ENCODE measurements at regions not wholly inside any gene's neighbourhood (a gene's known extent, or its start where the extent isn't known, plus 50 kb on each side); places are given as distances from the start of the nearest gene placed in this dataset.

DNA sequence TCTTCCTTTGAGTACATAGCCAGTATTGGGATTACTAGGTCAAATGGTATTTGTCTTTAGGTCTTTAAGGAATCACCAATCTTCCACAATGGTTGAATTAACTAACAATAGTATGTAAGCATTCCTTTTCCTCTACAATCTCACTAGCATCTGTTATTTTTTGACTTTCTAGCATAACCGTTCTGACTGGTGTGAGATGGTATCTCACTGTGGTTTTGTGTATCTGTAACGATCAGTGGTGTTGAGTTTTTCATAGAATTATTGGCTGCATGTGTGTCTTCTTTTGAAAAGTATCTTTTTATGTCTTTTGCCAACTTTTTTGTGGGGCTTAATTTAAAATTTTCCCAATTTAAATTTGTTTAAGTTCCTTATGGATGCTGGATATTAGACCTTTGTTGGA is 81.5 kb upstream of the ASTN2 start:
- Histone ChIP-seq H3K36me3 (ENCODE audit: control insufficient read depth, insufficient read depth, low read length) (no peaks in the 10 kb centered on the region), H3K27ac (ENCODE audit: low read depth, low read length) (no peak overlapping the region), H3K4me1 (ENCODE audit: control insufficient read depth, insufficient read depth, low read length) (no peaks in the 10 kb centered on the region), H3K27me3 (ENCODE audit: control insufficient read depth, insufficient read depth, low read length) (no peaks in the 10 kb centered on the region), H3K9ac (ENCODE audit: low read length) (no peak overlapping the region), H3K4me3 (ENCODE audit: low read length) (no peak overlapping the region)

DNA sequence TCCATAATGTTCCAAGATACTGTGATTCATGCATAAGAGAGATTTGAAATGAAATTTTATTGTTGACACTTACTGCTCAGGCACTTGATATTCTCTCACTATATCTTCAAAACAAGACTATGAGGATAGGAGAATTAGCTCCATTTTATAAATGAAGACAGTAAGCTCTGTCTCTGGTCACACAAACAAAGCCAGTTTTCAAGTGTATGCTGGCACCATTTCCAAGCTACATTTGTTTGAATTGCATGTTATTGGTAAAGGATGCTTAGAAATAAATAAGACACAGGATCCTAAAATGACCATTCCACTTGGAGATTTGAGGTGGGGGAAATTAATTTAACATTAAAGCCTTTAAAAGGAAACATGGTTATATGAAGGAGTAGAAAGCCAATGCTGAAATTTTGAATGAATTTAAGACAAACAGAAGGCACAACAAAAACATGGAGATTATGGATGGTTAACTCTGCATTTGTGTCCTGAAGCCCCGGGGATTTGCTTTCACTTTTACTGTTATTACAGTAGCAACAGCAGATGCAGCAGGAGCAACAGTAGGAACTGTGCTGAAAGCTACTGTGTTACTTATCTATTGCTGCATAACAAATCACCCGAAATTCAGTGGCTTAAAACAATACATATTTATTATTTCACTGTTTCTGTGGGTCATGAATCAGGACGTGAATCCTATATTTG is 79.7 kb upstream of the ASTN2 start:
- Histone ChIP-seq H3K27ac (ENCODE audit: low read depth, low read length) (no peak overlapping the region), H3K27me3 (ENCODE audit: control insufficient read depth, insufficient read depth, low read length) (no peaks in the 10 kb centered on the region), H3K4me3 (ENCODE audit: low read length) (no peak overlapping the region), H3K36me3 (ENCODE audit: control insufficient read depth, insufficient read depth, low read length) (no peaks in the 10 kb centered on the region), H3K4me1 (ENCODE audit: control insufficient read depth, insufficient read depth, low read length) (no peaks in the 10 kb centered on the region), H3K9ac (ENCODE audit: low read length) (no peak overlapping the region)

DNA sequence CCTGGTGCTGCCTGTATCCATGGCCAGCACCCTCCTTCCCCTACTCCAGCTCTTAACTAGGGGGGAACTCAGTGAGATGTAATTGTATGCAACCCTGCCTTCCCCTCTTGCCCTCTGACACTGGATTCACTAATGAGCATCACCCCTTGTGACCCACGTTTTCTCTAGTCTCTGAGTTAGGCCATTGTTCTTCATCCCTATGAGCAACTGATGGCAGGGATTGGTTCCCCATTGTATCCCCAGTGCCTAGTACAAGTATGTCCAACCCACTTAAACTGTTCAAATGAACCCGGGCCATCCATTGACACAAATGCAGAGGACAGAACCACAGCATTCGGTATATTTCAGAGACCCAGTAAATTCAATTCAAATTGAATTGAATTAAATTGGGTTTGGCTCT is 77.6 kb upstream of the ASTN2 start:
- Histone ChIP-seq H3K36me3 (ENCODE audit: control insufficient read depth, insufficient read depth, low read length) (no peaks in the 10 kb centered on the region), H3K27ac (ENCODE audit: low read depth, low read length) (no peak overlapping the region), H3K9ac (ENCODE audit: low read length) (no peak overlapping the region), H3K27me3 (ENCODE audit: control insufficient read depth, insufficient read depth, low read length) (no peaks in the 10 kb centered on the region), H3K4me1 (ENCODE audit: control insufficient read depth, insufficient read depth, low read length) (no peaks in the 10 kb centered on the region), H3K4me3 (ENCODE audit: low read length) (no peak overlapping the region)

DNA sequence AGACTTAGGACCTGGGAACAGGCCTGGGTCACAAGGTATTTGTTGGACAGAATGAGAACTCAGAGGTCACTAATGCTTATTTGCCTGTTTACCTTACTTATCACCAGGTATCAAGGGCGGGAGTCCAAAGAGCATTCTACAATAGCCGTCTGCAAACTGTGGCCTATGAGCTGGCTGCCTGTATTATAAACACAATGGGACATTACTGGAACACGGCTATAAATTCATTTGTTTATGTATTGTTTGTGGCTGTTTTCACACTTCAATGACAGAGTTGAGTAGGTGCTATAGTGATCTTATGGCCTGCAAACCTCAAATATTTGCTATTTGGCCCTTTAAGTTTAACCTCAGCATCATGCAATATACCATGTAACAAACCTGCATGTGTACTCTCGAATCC is 76.6 kb upstream of the ASTN2 start:
- H3K27ac ChIP-seq (ENCODE audit: low read depth, low read length), result no peak overlapping the region

DNA sequence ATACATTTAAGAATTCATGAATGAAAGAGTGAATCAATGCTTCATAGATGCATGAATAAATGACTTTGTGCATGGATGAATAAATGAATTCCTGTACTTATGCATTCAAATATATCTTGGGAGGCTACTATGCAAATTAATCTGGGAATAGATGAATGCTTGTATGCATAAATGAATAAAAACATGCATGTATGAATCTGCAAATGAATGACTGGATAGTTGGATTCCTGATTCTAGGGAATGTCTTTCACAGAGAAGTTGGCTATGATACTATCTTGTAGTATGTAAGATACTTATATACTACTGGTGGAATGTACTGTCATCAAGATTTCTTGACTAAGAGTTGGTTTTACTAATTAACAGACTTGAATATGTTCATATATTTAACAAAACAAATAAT is 75.3 kb upstream of the ASTN2 start:
- no peak overlapping the region for H3K4me3 ChIP-seq (ENCODE audit: low read length)
- no peak overlapping the region for H3K9ac ChIP-seq (ENCODE audit: low read length)
- no peaks in the 10 kb centered on the region for H3K4me1 ChIP-seq (ENCODE audit: control insufficient read depth, insufficient read depth, low read length)
- no peaks in the 10 kb centered on the region for H3K36me3 ChIP-seq (ENCODE audit: control insufficient read depth, insufficient read depth, low read length)
- no peaks in the 10 kb centered on the region for H3K27me3 ChIP-seq (ENCODE audit: control insufficient read depth, insufficient read depth, low read length)
- no peak overlapping the region for H3K27ac ChIP-seq (ENCODE audit: low read depth, low read length)

More for the DNA sequence above, 76.6 kb upstream of the ASTN2 start:
- Histone ChIP-seq H3K4me3 (ENCODE audit: low read length) (no peak overlapping the region), H3K36me3 (ENCODE audit: control insufficient read depth, insufficient read depth, low read length) (no peaks in the 10 kb centered on the region), H3K27me3 (ENCODE audit: control insufficient read depth, insufficient read depth, low read length) (no peaks in the 10 kb centered on the region), H3K4me1 (ENCODE audit: control insufficient read depth, insufficient read depth, low read length) (no peaks in the 10 kb centered on the region), H3K9ac (ENCODE audit: low read length) (no peak overlapping the region)

DNA sequence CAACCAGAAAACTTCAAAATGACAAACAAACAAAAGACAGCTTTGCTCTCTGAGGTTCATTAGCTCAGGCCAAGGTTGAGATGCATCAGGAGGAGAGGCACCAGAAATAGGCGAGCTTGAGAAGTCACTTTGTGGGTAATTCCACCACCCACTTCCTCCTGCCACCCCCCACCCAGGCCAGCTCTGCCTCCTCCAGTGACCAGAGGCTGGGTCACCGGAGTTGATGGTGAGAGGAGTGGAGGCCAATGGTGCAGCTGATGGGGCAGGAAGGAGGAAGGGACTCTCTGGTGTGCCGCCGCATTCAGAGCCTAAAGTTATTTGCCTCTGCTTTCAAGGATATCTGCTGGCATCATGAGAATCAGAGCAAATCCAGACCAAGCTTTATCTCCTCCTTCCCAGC is 73.8 kb upstream of the ASTN2 start:
- H3K9ac ChIP-seq (ENCODE audit: low read length), result no peak overlapping the region
- no peak overlapping the region for H3K4me3 ChIP-seq (ENCODE audit: low read length)
- no peaks in the 10 kb centered on the region for H3K4me1 ChIP-seq (ENCODE audit: control insufficient read depth, insufficient read depth, low read length)
- H3K27me3 ChIP-seq (ENCODE audit: control insufficient read depth, insufficient read depth, low read length), result no peaks in the 10 kb centered on the region
- H3K36me3 ChIP-seq (ENCODE audit: control insufficient read depth, insufficient read depth, low read length), result no peaks in the 10 kb centered on the region
- H3K27ac ChIP-seq (ENCODE audit: low read depth, low read length), result no peak overlapping the region

DNA sequence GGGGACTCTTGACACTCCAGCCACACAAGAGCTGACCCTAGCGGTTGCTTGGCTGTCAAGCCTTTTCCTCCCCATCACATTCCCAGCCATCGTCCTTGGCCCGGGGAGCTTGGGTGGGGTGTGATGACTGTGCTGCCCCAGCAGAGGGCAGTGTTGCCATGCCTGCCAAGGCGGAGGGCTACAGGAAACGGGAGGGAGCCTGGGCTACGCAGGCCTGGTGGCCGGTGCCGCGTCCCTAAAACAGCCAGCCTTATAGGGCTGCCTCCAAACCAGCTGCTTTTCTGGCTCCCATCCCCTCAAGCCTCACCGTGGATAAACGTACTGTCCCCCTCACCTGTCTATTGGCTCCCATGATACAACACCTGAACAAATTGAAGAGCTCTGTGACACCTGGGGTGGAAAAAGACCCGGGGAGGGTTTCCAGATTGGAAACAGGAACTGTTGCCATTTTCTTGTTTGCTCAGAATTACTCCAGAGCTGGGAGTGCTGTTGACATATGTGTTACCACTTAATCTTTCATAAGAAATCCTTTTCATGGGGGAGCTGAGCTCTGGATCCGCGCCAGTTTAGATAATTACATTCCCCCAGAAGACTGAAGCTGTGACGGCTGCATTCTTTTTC is 72.8 kb upstream of the ASTN2 start:
- Histone ChIP-seq H3K27ac (ENCODE audit: low read depth, low read length) (no peak overlapping the region), H3K9ac (ENCODE audit: low read length) (no peak overlapping the region), H3K4me3 (ENCODE audit: low read length) (no peak overlapping the region), H3K36me3 (ENCODE audit: control insufficient read depth, insufficient read depth, low read length) (no peaks in the 10 kb centered on the region), H3K4me1 (ENCODE audit: control insufficient read depth, insufficient read depth, low read length) (no peaks in the 10 kb centered on the region), H3K27me3 (ENCODE audit: control insufficient read depth, insufficient read depth, low read length) (no peaks in the 10 kb centered on the region)

DNA sequence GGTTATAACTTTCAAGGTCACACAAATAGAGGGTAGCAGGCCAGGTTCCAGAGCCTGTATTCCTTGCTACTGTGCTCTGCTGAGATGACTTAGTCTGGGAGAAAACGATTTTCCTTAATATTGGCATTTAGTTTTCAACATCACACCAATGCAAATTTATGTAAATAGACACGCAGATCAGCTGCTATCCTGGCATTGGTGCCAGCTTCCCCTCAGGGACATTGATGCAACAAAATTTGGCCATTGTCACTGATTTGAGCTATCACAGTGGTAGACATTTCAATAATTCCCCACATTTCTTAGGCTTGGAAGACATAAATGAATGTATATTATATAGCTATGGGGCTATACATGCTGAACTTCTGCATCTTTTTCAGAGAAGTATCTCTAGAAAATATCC is 71.6 kb upstream of the ASTN2 start:
- no peak overlapping the region for H3K27ac ChIP-seq (ENCODE audit: low read depth, low read length)
- H3K4me3 ChIP-seq (ENCODE audit: low read length), result no peak overlapping the region
- H3K9ac ChIP-seq (ENCODE audit: low read length), result no peak overlapping the region
- no peaks in the 10 kb centered on the region for H3K27me3 ChIP-seq (ENCODE audit: control insufficient read depth, insufficient read depth, low read length)
- no peaks in the 10 kb centered on the region for H3K4me1 ChIP-seq (ENCODE audit: control insufficient read depth, insufficient read depth, low read length)
- no peaks in the 10 kb centered on the region for H3K36me3 ChIP-seq (ENCODE audit: control insufficient read depth, insufficient read depth, low read length)

DNA sequence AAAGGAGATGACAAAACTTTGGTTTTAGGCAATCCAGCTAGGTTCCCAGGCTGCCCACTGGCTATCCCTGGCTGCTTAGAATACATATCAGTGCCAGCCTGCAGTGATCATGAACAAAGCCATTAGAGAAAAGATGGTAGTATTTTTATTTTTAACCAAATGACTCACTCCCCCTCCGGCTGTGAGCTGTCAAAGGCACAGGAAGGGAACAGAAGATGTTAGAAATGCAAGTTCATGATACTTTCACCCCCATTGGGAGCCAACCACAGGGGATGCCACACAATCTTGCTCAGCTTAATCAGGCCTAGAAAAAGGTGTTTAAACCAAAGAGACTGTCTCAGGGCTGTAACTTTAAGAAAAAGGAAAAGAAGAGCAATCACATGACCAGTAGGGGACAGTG is 70.3 kb upstream of the ASTN2 start:
- Histone ChIP-seq H3K36me3 (ENCODE audit: control insufficient read depth, insufficient read depth, low read length) (no peaks in the 10 kb centered on the region), H3K4me1 (ENCODE audit: control insufficient read depth, insufficient read depth, low read length) (no peaks in the 10 kb centered on the region), H3K27ac (ENCODE audit: low read depth, low read length) (no peak overlapping the region), H3K27me3 (ENCODE audit: control insufficient read depth, insufficient read depth, low read length) (no peaks in the 10 kb centered on the region), H3K9ac (ENCODE audit: low read length) (no peak overlapping the region), H3K4me3 (ENCODE audit: low read length) (no peak overlapping the region)

DNA sequence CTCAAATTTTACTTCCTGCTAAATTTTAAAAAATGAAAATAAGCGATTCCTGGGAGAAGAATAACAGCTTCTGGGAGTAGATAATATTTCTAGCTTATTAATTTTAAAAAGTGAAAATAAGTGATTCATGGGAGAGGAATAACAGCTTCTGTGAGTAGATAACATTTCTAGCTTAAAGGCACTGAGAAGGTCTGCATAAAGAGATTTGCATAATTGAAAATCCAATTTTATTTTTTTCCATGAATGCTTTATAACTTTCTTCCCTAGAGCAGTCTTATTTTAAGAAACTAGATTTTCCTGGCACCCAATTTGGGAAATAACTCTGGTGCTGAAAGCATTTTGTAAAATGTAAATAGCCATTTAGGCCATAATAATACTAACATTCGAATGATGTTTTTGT is 65.9 kb upstream of the ASTN2 start:
- Histone ChIP-seq H3K36me3 (ENCODE audit: control insufficient read depth, insufficient read depth, low read length) (no peaks in the 10 kb centered on the region), H3K4me3 (ENCODE audit: low read length) (no peak overlapping the region), H3K27ac (ENCODE audit: low read depth, low read length) (no peak overlapping the region), H3K4me1 (ENCODE audit: control insufficient read depth, insufficient read depth, low read length) (no peaks in the 10 kb centered on the region), H3K9ac (ENCODE audit: low read length) (no peak overlapping the region), H3K27me3 (ENCODE audit: control insufficient read depth, insufficient read depth, low read length) (no peaks in the 10 kb centered on the region)

DNA sequence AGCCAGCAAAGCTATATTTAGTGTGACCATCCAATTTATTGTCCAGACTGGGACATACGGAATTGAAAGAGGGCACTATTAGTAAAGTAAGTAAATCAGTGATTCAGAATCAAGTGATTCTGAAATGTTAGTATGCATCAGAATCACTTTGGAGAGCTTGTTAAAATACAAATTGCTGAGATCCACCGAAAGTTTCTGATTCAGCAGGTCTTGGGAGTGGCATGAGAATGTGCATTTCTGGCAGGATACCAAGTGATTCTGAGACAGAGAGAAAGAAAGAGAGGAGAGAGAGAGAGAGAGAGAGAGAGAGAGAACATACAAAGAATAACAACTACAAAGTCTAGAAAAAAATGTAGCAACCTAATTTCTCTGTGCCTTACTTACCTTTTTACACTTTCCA is 65.4 kb upstream of the ASTN2 start:
- Histone ChIP-seq H3K4me3 (ENCODE audit: low read length) (no peak overlapping the region), H3K27ac (ENCODE audit: low read depth, low read length) (no peak overlapping the region), H3K27me3 (ENCODE audit: control insufficient read depth, insufficient read depth, low read length) (no peaks in the 10 kb centered on the region), H3K9ac (ENCODE audit: low read length) (no peak overlapping the region), H3K4me1 (ENCODE audit: control insufficient read depth, insufficient read depth, low read length) (no peaks in the 10 kb centered on the region), H3K36me3 (ENCODE audit: control insufficient read depth, insufficient read depth, low read length) (no peaks in the 10 kb centered on the region)

DNA sequence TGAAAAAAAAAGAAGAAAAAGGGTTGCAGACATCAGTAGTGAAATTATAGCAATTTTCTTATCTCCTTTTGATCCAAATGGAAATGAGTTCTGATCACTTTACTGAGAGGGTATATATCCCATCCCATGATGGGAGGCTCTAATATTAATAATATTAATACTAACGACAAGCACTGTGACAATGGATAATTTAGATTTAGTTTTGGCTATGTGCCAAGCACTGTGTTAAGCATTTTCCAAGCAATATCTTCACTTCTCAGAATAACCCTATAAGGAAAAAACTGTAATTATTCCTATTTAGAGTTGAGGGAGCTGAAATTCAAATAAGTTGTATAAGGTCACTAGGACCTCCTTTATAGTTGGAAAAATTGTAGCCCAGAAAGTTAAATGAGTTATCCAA is 58.4 kb upstream of the ASTN2 start:
- H3K9ac ChIP-seq (ENCODE audit: low read length), result no peak overlapping the region
- H3K27ac ChIP-seq (ENCODE audit: low read depth, low read length), result no peak overlapping the region
- no peaks in the 10 kb centered on the region for H3K27me3 ChIP-seq (ENCODE audit: control insufficient read depth, insufficient read depth, low read length)
- no peaks in the 10 kb centered on the region for H3K4me1 ChIP-seq (ENCODE audit: control insufficient read depth, insufficient read depth, low read length)
- H3K36me3 ChIP-seq (ENCODE audit: control insufficient read depth, insufficient read depth, low read length), result no peaks in the 10 kb centered on the region
- H3K4me3 ChIP-seq (ENCODE audit: low read length), result no peak overlapping the region

DNA sequence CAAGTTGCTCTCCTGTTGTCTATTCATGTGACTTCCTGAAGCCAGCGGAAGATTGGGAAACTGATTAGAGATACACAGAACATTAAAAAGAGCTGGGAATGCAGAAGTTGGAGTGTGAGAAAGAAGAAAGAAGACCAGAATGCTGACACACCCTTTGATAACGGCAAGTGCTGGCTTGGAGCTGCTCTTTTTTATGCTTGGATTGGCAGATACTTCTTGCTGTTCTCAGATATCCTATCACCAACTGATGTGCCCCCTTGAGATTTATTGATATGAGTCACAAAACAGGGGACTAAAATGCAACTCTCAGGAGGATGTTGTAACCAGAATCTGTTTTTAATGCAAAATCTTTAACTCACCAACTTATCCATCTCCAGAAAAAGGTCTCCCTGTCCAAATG is 56.0 kb upstream of the ASTN2 start:
- no peaks in the 10 kb centered on the region for H3K27me3 ChIP-seq (ENCODE audit: control insufficient read depth, insufficient read depth, low read length)
- no peaks in the 10 kb centered on the region for H3K4me1 ChIP-seq (ENCODE audit: control insufficient read depth, insufficient read depth, low read length)
- no peaks in the 10 kb centered on the region for H3K36me3 ChIP-seq (ENCODE audit: control insufficient read depth, insufficient read depth, low read length)
- H3K4me3 ChIP-seq (ENCODE audit: low read length), result no peak overlapping the region
- no peak overlapping the region for H3K27ac ChIP-seq (ENCODE audit: low read depth, low read length)
- no peak overlapping the region for H3K9ac ChIP-seq (ENCODE audit: low read length)

Measured in rectal smooth muscle tissue (tissue), 1 donor.